EH (cell line): ENCODE measurements at regions not wholly inside any gene's neighbourhood (a gene's known extent, or its start where the extent isn't known, plus 50 kb on each side); places are given as distances from the start of the nearest gene placed in this dataset.

ENCODE experiments used
- DNase-seq: peaks from one replicate; pipeline ENCODE4 v3.0.0-alpha.2; 2015; ENCODE audit warnings: low read depth

DNA sequence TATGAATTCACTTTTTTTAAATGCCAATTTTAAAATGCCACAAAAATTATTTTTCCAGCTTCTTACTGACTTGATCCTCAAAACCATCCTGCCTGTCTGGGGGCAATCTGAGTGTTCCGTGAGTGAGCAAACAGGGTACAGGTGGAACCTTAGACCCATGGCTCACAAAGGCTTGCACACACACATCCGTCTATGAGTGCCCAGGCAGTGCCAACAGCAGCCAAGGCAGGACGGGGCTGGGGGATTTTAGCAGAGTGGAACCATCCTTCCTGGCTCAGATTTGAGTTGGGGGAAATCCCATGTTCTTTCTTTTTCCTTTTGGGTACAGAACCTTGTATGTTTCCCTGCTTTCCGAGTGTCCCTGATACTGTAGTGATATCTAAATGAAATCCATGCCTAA is 377.7 kb upstream of the MGMT start:
- no peak for DNase-seq

DNA sequence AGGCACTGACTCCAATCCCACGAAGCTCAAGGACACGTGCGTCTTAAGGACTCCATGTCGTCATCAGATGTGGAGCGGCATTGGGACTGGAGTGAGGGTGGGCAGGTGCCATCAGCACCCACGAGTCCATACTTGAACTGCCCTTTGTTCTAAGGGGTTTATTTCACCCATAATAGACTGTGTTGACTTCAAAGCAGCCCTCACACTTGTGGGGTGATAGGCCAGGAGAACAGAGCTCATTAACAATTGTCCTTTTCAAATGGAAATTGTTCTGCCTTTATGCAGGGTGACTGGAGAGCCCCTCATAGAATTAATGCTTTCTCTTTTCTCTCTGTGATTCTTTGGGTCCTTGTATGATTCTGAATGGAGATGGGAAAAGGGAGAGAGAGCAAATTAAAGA is 376.9 kb upstream of the MGMT start:
- DNase-seq, result no peak

DNA sequence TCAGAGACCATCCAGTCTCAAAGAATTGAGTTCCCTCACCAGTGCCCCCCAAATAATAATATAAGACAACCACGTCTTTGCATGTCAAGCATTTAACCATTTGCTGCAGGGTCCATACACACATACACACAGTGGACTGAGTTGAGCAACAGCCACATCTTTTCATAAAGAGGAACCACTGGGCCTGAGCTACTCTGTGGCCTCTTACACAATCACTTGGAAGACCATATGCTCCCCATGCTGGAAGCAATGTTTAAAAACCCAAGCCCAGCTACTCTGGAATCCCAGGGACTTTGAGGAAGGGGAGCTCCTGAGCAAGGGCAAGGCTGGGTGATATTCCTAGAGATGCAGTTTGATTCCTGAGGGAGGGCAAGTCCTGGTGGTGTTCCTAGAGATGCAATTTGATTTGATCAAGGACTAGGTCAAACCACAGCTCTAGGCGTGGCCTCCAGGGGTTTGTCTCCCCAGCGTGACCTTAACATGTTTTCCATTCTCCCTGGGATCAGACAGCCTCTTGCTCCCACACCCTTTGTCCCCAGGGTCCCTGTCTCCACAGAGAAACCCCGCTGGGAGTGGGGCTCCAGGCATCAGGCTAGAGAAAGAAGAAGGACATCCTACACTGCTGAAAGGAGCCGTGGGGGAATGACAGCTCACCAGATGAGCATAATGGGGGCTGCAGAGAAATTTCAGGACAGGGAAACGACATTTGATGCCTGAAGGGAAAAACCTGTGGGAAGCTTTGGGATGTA is 376.2 kb upstream of the MGMT start:
- no peak for DNase-seq

DNA sequence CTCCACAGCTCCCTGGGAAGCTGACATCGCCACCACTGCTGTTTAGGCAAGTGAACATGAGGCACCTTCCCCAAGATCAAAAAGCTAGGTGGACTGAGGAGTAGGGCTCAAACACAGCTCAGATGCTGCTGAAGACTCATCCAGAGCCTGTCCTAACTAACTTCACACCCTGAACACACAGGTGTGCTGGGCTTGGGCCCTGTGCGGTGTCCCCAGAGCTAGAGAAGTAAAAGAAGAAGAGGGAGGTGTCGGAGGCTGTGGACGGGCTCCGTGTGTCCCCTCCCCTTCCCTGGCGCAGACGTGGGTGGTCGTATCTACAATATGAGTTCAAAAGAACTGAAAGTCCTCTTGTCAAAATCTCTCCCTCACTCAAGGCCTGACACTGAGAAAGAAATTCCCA is 373.4 kb upstream of the MGMT start:
- no peak for DNase-seq

DNA sequence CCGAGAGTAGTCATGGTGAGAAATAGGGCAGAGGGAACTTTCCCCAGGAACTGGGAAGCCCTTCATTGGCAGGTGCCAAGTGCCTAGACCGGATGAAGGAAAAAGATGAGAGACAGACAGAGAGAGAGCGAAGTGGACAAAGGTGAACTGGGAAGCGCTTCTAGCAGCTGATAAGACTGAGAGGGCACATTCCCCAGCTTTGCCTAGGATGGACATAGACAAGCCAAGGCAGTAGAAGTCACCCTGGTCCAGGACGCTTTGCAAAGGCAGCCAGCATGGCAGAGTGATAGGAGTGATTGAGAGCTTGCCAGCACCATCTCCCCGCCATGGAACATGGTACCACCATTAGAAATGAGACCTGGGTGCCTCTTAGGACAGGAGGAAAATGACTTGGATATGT is 372.8 kb upstream of the MGMT start:
- no peak for DNase-seq

DNA sequence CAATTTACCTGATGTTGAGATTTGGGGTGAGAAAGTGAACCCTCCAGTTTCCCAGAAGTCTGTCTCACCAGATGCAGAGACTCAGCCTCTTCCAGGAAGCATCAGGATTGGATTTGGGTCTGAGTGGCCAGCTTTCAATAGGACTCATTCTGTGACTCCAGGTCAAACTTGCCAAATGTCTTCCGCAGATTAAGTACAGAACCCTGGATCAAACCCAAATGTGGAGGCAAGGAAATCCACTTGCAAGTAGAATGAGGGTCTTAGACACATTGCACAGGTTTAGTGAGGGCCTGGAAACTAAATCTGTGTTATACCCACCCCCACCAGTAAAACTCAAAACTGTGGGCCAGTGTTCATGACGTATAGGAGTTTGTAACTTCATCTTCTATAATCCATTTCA is 372.2 kb upstream of the MGMT start:
- no peak for DNase-seq

DNA sequence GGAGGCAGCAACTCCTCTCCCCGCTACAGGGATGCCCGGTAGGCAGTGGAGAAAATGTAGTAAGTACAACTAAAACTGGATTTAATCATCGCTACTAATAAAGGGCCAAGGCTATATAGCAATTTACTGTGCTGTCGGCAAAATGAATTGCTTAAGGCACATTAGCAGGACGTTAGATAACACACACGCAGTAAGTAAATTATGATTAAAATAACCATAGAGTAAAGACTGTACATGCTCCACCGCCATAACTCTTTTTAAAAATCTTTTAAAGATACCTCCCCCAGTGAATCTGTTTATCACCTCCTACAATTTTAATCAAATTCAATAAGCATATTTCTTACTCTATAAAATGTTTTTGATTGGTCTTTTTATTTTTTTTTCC is 371.4 kb upstream of the MGMT start:
- no peak for DNase-seq

DNA sequence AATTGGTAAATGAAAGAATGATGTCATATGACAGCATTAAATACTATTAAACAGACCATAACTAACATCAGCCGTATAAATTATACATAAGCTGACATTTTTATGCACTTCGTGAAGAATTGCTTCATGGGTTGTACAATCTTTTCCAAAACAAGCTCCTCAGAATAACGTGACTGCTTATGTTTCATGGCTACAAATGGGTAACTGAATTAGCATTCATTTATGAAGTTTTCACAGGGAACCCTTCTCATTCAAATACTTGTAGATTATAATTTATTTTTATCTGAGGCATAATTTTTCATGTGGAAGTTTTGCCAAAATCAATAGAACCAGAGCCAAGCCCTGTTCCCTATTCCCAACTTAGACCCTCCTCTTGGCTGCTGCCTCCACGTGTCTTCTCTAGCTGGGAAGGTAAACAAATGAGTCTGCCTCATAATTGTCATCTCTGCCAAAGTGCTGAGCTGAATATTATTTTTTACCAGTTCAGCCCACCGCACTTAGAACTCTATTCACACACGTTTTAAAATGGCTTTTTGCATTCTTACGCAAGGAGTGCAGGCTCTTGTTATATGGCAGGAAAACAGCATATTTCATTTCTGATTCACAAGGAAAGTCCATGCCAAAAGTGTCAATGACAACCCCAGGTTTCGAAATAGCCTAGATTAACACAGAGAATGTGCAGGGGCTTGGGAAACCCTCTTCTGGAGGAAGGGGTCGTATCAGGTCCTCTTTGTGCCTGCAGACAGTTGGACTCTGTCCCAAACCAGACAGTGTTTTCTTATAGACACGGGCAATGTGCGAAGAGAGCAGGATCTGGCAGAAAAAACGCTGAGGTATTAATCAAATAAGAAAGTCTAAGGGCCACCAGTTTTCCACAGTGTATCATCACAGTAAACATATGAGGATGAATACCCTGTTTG is 370.7 kb upstream of the MGMT start:
- DNase-seq, result no peak

DNA sequence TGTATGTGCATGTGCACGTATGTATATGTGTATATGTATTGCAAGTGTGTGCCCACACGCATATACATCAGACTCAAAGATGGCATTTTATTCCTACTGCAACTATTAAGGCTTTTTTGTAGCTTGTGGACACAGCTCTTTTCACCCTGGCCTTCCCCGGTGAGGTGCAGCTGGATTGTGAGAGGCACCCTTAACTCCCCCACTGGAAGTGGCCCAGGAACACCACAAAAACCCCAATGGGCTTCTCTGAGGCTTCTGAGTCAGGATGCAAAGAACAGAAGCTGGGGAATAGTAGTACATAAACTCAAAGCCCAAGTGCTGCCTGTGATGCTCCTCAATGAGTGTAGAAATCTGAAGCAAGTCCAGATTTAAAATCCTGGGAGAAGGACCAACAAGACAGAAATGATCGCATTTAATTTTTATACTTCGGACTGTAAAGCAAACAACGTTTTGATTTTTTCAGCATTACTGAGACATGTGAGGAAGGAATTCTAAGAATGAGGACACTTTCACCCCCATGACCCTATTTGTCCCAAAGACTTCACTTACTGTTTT is 369.2 kb upstream of the MGMT start:
- DNase-seq, result no peak

DNA sequence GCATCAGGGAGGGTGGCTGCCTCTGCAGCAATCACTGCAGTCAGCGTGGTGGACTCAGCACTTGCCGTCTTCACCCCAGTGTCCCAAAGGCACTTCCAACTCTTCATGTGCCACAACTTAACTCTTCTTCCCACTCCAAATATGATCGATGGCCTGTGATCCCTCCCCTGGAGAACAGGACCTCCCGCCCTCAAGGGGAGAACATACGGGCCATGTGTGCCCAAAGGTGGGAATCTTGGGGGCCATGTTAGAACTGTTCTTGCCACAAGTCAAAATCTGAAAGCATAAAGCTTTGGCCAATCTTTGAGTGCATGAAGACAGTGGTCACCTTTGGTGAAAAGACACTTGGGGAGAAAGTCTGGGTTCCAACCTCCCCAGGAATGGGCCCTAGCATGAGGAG is 368.5 kb upstream of the MGMT start:
- DNase-seq, result no peak

DNA sequence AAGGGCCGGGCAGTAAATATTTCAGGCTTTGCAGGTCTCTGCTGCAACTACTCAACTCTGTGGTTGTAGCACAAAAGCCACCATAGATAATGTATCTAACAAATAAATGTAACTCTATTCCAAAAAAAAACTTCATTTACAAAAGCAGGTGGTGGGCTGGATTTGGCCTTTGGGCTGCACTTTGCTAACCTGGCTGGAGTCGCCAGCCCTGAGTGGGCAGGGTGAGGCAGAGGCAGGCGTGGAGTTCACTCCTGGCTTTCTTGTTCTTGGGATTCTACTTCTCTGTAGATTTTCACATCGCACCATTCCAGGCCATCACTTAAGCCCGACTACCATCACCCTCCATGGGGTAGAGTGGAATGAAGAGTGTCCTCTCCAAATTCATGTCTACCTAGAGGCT is 367.6 kb upstream of the MGMT start:
- no peak for DNase-seq

DNA sequence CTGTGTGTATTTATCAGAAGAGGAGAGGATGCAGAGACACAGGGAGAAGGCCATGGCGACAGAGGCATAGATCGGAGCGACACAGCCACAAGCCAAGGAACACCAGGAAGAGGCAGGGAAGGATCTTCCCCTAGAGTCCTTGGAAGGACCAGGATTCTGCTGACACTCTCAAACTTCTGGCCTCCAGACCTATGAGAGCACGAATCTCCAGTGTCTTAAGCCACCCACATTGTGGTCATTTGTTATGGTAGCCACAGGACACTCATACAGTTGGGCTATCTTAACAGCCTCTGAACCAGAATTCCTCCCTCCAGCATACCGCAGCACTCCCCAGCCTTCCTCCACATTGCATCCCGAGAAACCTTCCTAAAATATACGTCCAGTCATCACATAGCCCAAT is 367.0 kb upstream of the MGMT start:
- no peak for DNase-seq

DNA sequence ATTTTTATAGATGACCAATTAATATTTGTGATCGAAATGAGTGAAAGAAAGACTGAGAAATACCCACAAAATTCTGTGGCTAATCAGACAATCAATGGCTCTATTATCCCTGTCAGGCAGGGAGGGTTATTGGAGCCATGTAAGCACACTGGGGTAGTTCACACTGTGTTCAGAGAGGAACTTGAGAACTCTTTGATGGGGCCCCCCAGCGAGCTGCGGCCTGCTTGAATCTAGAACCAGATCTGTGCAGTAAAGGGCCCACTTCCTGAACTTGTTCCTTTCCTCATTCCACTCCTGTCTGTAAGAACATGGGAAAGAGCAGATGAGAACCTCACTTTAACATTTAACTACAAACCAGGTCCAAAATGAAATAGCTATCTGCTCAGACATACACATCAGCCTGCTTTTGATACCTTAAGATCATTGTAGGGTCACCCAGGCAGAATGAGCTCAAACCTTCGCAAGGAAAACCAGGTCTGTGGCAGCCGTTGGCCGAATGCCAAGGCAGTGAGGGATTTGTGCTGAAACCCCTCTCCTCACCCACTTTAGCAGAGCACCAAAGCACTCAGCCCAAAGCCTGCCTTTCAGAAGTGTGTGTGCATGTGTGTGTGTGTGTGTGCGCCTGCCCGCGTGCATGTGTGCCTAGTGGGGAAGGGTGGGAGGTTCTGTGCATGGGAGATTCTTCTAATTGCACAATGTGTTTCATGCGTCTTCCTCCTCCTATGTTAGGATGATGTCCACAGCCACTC is 365.6 kb upstream of the MGMT start:
- DNase-seq, result no peak

DNA sequence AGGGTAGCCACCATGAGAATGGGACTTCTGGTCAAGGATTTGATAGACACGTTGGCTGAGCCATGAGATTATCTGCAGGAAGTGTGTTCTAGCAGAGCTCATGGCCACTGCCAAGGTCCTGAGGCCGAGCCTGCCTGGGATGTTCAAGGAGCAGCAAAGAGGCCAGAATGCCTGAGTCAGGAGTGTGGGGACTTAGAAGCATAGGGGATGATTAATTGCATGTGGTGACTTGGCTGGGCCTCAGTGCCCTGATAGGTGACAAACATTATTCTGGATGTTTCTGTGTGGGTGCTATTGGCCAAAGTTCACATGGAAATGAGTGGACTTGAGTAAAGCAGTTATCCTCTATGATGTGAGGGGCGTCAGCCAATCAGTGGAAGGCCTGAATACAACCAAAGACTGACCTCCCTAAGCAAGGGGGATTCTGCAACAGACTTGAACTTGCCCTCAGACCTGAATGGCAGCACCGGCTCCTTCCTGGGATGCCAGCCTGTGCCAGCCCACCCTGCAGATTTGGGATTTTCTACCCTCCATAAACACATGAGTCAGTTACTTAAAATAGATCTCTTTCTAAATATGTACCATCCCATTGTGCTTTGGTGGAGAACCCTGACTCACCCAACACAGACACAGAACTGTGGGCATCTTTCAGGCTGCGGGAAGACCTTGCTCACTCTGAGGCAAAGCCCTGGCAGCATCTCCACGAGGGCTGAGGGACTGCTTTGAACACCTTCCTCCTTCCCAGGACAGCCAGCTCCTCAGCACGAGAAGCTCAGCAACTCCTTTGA is 363.9 kb upstream of the MGMT start:
- no peak for DNase-seq

DNA sequence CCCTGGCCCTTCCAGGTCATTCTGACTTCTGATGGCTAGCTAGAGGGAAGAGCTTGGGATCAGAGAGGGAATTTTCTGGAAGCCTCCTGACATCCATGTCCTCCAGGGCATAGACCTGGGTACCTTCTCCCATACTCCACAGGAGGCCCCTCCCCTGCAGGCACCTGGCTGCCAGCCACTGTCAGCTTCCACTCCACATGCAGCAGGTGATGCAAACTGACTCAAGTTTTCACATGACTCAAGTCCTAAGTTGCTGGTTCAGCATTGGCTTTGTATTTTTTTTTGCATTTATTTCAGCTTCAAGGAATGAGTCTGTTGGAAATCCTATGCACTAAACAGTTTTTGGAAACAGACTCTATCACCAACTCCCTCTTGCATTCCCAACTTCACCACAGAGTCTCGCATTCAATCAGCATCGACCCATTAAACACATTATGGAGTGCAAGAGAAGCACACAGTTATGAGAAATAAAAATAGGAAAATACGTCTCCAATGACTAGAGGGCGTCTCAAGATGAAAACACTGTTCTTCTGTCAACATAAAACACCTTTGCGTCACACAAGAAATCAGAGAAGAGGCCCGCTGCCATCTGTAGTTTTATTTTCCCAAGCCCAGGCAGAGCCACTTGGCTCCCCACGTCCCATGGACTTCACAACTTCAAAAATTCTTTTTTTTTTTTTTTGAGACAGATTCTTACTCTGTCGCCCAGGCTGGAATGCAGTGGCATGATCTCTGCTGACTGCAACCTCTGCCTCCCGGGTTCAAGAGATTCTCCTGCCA is 362.6 kb upstream of the MGMT start:
- DNase-seq, result no peak

DNA sequence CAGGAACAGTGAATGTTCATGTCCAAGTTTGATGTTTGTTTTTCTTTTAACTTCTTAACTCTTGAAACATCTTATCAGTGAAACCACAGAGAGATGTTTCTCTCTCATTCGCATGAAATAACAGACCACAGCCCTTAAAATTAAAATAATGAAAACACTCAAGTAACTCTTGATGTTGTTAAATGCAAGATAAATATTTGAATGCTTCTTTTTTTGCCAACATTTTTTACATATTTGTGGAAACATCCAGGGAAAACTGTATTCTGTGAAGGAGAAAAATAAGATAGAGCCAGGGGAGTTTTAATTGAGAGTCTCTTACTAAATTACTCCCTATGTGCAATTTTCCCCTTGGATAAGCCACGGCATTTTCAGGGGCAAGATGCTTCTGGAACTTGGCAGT is 361.8 kb upstream of the MGMT start:
- no peak for DNase-seq

DNA sequence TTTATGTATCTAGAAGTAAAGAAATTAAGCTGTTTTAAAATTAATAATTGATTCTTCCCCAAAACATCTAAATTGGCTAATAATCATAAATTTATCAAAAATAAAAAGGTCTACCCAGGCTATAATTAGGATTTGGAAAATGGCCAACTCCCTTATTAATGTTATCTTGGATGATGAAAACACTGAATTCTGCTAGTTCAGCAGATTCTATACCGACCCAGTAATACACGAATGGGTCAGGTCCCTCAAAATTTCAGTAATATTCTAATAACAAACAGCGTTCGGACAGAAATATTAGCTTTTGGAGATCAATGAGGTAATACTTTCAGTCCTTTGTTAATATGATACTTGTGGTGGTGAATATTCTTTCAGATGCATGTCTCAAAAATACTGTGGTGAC is 360.7 kb upstream of the MGMT start:
- no peak for DNase-seq

DNA sequence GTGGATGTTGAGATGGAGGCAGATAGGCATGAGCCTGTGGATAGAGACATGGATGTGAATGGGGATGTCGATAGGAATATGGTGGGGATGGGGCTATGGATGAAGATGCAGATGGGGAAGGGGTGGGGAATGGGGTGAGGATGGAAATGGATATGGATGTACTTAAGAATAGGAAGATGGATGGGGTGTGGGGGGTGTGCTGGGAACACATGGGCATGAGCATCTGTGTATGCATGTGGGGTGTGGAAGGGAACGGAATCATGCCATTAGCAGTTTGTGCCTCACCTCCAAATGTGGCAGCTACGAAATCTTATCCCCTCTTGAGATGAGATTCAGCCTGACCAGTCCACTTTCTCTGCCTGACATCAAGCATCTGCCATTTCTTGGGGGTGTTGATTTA is 359.5 kb upstream of the MGMT start:
- DNase-seq, result no peak

DNA sequence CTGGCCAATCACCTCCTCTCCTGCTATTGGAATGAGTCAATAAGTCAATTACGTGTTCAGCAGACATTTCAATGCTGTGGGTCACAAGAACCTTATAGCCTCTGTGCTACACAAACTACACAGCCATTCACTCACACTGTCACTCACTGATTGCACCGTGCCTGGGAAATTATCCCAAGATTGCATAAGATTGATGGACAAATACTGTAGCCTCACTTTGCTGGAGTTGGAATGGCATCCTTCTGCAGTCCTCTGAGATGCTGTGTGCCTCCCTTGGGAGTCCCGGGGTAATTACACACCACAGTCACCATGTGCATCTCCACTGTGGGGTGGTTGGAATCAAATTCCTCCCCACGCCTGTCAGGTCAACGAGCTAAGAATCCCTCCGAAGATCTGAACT is 358.7 kb upstream of the MGMT start:
- DNase-seq, result no peak

DNA sequence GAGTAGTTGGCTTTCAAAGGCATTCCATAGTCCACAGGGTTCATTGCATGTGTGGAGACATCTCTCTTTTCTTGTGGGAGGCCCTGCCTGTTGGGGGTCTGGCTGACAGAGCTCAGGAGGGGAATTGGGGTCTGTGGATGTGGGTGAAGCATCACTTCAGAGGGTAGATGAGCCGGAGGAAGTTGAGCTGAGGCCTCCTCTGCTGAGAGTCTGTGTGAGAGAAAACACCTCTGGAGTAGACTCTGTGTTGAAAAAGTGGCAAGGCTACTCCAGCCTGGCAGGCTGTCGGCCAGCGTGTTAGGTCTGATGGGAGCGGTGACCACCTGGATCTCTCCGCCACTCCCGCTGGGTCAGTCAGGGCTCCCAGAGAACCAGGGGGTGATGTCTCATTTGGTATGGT is 358.0 kb upstream of the MGMT start:
- DNase-seq, result no peak

DNA sequence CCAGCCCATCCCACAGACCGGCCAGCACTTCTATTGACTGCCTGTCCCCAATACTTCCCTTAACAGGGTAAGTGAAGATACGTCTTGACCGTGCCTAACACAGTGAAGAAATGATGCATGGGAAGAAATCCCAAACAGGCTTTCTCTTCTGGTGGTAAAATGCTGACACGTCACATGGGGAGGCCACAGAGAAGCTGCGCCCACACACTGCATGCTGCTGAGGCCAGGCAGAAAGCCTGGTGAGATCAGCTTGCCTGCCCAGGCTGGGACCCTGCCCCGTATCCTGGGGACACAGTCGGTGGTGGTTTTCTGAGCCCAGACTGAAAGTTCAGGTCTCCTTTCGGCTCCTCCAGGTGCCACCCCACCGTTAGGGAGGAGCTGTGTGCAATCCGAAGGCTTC is 356.3 kb upstream of the MGMT start:
- DNase-seq, result no peak
